HG02759 (cell line): ENCODE measurements at regions not wholly inside any gene's neighbourhood (a gene's known extent, or its start where the extent isn't known, plus 50 kb on each side); places are given as distances from the start of the nearest gene placed in this dataset.

ENCODE experiments used
- ATAC-seq: cut with Tn5 transposase; IDR thresholded peaks from one replicate; pipeline ENCODE4 v1.9.1; 2021; ENCODE audit warnings: mild to moderate bottlenecking, moderate library complexity; ENCODE audit not compliant: unreplicated experiment

DNA sequence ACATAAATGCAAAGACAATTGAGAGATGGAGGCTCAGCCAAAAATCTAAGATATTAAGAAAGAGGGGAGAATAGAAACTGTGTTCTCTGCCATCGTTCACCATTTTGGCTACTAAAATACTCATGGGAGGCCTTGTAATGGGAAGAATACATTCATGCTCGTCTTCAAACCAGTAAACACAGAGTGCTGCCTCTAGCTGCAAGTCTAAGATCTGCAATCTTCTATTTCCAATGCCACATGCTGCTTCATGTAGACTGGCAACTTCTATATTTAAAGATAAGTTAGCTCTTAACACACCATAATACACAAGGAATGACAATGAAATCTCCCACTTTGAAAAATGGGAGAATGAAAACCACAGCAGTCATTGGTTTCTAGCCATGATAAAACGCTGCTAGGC is 387.3 kb downstream of the HS3ST3B1 start:
- no peak for ATAC-seq

DNA sequence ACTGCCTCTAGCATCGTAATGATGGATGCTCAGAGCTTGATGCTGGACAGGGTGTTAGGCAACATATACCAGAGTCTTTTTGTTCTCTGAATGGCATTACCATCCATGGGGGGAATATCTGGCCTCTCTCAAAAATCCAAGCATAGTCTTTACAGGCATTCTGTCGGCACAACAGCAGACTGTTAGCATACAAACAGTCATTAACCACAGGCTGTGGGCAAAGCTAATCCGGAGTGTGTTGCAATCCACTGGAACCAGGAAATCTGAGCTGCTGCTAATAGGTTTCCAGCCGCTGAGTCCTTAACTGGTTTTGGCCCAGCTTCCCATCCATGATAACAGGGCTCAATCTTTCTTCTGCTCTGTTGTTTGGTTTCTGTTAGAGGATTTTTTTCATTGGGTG is 371.9 kb downstream of the HS3ST3B1 start:
- ATAC-seq: no peak

DNA sequence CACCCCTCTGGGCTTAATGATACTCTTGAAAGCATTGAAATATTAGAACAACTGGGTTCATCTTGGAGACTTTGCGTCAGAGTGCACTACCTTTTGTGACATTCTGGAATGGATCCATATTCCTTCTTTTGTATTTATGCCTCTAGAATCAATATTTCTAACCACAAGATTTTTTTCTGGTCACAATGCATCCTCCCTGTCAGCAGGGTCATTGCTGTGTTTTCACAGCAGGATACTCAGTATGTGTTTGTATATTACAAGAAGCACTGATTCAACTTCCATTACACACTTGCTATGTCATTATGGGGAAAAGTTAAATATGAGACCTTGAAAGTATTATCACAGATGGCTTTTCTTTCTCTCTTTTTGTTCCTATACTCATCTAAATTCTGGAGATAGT is 370.0 kb downstream of the HS3ST3B1 start:
- no peak for ATAC-seq

DNA sequence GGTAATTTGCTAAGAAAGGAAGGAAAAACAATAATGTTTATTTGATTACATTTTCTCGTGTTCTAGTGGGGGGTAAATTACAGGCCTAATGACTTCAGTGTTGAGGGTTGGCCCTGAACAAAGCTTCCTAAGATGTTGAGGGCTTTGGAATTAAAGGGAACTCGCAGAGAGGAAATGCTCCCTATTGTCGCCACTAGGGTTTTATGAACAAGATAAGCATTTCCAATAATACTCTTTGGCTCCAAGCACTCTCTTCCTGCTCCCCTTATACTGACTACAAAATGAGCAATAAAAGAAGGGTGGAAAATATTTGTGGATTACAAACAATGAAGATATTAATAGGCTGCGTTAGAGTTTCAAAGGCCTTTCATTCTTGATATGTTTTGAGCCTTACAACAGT is 363.6 kb downstream of the HS3ST3B1 start:
- no peak for ATAC-seq

DNA sequence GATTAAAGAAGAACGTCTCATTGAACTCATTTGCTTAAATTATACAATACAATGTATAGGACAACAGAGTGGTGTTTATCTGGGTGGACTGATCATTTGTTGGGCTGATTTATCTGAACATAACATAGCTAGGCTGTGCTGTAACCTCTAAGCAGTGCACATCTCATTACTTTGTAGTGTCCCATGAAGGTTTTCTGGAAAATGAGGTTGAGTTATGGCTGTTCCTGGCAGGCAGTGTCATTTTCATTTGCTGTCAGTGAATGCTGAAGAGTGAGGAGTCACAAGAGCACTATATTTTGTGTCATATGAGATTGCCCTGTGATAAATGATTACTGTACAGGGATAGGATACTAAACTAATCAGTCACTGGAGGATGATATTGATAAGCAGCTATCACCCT is 340.2 kb downstream of the HS3ST3B1 start:
- no peak for ATAC-seq

DNA sequence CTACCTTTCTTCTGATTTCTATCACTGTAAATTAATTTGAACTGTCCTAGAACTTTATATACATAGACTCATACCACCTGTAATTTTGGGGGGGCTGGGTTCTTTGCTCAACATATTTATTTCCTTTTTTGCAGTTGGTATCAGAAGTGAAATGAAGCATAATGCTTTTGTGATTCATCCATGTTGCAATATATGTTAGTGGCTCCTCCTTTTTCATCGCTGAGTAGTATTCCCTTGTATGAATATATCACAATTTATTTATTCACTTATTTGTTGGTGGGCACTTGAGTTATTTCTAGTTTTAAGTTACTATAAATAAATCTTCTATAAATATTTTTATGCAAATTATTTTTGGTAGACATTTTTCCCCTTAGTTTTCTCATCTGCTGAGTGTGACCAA is 336.4 kb downstream of the HS3ST3B1 start:
- no peak for ATAC-seq

DNA sequence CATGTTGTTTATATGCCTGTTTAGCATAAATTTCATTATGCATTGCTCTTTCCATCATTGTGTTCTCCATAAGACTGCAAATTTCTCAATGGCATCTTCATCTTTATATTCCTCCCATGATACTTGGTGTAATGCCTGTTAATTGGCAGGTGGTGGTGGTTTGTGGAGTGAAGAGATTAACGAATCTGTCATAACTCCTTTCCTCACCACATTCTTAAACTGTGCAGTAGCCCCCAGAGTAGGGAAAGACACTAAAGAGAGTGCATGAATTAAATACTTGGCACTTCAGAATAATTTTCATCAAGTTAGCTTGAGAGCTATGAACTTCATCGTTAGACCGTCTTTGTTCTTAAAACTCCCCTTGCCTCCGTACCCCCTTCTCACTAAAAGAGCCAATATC is 329.7 kb downstream of the HS3ST3B1 start:
- no peak for ATAC-seq

DNA sequence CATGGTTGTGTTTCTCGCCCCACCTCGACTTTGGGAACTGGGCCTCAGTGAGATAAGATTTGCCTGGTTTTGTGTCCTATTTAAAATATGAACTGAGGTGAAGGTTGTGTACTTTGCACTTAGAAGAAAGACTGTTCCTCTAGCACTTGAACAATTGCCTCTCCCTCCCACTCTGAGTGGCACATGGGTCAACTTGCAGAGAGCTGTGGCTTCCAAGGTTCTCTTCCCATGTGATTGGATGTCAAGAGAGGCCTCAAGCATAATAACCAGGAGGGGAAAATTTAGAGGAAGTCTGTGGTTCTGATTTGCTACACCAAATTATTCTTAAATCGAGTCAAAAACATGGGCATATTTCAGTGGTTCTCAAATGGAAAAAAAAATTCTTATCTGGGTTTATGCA is 329.2 kb downstream of the HS3ST3B1 start:
- no peak for ATAC-seq

DNA sequence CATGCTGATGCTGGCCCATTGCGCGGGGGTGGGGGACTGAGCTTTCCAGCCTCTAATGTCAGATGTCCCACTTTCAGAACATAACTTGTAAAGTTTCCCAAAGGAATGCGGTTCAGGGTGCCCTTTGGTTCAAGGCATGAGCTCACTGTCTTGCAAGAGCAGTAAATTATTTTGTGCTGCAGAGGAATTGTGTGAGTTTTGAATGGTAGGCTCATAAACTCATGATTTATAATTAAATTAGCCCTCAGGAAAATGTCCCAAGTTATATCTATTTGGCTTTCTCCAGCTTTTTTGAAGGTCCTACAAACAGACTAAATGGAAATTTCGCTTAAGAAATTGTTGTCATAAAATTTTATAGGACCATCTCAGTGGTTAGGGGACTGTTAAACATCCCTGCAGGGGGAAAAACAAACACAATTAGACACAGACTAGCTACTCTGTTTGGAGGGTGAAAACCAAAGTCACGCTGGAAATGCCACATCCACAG is 321.8 kb downstream of the HS3ST3B1 start:
- ATAC-seq: no peak

DNA sequence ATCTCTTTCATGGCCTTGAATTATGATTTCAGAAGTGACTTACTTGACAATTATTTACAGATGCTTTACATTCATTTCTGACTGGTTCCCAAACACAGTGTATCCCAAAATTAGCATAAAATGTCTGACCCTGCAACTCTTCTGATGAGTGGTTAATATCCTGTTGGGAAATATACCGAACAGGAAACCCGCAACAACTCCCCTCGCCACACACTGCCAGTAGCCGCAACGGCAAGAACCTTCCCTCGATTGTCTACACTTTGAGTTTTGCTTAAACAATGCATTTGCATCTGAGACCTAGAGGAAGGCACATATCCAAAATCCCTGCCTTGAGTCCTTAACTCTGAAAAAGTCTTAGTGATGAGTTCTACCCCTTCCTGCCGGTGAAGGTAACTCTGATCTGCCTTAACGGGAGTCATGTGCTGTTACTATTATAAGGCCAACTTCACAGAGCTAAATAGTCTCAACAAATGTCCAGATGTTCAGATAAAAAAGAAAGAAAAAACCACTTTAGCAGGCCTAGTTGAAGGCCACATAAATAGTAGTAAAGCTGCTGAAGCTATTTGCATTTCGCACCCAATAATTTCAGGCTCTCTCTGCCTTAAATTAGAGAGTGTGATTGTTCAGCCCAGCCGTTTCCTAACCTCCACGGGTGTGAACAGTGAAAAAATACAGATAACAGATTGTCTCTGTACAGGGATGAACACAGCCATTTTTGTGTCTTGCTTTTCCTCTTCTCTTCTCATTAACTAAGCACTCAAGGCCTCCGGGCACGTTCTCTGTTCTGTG is 321.1 kb downstream of the HS3ST3B1 start:
- no peak for ATAC-seq

DNA sequence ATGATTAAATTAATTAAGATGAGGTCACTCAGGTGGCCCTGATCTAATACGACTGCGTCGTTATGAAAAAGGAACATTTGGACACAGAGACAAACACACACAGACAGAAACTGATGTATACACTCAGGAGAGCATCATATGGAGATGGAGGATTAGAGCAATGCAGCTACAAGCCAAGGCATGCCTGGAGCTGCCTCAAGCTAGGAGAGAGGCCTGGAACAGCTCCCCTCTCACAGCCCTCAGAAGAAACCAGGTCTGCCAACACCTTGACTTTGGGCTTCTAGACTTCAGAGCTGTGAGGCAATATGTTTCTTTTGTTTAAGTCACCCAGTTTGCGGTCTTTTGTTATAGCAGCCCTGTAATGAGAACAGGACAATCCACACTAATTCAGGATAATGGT is 318.9 kb downstream of the HS3ST3B1 start:
- no peak for ATAC-seq

DNA sequence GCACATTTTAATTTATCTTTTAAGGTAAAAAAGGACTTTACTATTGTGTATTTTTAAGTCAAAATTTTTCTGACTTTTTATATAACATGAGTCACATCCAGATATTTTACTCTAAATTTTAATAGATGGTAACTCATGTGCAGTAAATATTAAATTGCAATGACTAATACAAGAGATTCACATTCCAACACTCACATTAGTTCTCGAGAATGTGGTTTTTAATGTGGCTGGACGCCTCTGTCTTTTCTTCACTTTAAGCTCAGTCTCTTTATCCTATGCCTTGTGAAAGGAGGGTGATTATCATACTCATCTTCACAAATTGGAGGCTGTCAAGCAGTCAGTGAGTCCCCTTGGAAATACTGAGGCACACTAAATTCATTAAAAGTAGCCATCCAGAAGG is 315.6 kb downstream of the HS3ST3B1 start:
- ATAC-seq: no peak

DNA sequence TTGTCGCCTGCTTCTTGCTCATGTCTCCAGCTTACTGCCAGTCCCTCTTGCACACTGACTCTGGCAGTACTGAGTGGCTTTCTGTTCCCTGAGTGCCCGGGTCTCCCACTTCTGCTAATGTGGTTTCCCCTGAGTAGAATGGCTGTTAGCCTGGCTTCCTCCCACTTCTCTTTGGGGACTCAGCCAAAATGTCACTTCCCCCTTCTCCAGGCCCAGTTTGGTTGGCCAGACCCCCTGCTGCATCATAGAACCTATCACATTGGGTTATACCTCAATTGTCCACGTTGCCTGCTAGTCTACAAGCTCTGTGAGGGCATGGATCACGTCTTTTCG is 304.4 kb downstream of the HS3ST3B1 start:
- no peak for ATAC-seq

DNA sequence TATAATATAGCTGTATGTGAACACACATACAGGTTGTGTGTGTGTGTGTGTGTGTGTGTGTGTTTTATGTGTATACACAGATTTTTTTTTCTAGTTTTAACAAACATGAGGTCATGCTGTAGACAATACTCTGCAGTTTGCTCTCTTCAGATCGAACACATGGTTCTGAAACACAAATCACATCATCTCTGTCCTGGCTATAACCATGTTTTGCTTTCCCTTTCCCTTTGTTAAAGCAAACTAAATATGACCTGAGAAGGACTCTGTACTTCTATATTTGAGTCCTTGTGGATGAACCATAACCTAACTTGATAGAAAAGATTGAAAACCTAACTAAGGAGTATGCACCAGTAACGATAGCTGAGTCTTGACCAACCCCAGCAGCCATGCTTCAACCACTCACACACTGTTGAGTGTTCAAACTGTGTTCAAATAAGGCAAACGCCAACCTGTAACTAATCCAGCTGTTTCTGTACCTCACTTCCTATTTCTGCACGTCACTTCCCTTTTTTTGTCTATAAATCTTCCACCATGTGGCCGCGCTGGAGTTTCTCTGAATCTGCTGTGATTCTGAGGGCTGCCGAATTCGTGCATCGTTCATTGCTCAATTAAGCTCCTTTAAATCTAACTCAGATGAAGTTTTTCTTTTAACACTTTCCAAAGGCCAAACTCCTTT is 303.8 kb downstream of the HS3ST3B1 start:
- ATAC-seq: no peak

DNA sequence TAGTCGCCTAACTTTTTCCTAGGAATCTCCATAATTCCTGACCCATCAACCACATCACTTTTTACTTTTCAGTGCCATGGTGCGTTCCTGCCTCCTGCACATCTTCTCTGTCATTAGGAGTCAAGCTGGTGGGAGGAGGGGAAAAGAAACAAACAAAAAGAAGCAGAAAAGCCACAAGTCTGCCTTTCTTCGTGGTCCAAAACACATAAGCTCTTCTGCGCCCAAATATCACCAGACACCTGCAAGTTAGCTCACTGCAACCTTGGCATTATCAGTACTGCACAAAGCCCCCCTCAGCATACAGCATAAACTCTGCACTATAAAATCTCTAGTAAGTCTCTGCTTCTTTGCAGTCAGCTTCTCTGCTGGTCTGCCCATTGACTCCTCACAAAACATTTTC is 295.3 kb downstream of the HS3ST3B1 start:
- no peak for ATAC-seq

DNA sequence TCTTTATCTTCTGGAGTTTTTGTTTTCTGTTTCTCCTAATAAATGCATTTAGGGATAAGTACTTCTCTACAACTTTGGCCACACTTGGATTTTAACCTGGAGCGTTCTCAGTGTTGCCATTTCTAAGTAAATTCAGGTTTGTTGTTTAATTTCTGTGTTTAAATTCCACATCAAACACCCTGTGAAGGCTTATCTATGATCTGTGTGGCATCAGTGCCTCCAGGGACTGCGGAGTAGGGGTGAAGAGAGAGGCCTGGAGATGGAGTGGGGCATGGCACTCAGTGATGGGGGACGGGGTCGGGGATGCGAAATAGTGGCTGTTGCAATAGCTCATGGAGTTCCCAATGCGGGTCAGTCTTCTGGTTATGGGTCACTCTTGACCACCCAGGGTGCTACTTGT is 294.8 kb downstream of the HS3ST3B1 start:
- ATAC-seq: no peak

DNA sequence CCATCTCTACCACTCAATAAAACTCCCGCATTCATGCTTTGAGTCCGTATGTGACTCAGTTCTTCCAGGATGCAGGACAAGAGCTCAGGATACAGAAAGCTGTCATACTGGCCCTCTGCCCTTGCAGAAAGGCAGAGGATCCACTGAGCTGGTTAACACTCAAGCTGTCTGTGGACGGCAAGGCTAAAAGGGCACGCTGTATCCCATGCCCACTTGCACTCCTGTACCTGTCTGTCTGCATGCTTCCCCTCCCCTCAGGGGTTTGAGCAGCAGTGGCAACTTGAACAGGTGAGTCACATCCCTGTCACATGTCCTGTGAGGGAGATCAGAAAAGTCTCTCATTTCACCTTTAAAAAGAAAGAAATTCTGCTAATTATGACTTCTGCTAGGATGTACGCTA is 293.8 kb downstream of the HS3ST3B1 start:
- ATAC-seq: no peak

DNA sequence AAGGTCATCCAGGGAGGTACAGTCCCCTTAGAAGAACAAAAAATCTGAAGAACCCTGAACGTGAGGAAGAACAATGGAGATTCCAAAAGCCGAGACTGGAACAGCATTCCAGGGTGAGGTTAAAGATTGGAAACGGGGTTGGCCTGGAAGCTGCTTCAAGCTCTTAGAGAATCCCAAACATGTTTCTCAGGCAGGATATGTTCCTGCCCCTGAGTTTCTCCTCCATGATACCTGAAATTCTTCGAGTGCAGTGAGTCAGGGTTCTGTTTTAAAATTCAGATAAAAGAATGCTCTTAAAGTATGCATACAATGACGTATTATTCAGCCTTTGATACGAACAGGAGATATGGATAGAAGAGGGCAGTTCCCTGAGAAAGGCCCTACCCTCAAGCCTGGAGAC is 293.1 kb downstream of the HS3ST3B1 start:
- no peak for ATAC-seq

DNA sequence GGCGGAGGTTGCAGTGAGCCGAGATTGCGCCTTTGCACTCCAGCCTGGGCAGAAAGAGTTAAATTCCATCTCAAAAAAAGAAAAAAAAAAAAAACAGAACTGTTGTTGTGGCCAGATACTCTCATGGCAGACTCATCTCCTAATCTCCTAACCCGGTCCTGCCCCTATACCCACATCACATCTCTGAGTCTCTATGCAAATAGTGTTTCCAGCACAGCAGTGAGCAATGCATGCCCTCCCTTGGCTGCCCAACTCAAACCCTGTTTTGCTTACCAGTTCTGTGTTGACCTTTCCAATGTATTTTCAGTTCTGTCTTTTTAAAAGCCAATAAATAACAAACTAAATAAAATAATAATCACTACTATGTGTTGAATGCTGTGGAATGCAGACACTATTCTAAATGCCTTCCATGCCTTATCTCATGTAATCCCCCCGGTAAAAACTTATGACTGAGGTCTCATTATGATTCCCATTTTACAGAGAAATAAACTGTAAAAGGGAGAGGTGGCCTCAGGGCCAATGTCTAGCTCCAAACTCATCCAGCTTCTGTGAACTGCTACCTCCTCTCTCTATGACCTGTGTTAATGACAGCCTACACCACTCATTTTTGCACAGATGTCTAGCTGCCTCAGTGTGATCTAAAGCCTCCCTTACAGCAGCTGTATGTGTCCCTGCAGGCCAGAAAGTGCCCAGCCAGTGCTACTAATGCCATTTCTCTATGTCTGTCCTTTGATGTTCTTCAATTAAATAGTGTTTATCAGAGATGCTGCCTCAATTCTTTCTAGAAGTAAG is 289.8 kb downstream of the HS3ST3B1 start:
- ATAC-seq: no peak

DNA sequence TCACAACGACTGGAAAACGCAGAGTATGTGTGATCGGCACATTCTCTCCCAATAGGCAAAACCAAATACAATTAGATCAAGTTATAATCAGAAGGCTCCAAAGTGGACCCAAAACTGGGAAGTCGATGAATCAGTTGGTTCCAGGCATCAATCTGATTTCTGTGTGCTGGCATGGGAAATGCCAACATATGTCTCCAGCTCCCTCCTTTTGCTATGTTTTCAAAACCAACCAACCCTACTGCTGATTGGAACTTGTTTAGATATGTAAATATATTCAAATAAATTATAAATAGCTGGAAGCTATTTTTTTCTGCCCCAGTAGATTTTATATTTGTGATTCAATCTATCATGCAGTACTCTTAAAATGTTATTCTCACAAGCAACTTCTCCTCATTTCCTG is 284.2 kb downstream of the HS3ST3B1 start:
- ATAC-seq: no peak

DNA sequence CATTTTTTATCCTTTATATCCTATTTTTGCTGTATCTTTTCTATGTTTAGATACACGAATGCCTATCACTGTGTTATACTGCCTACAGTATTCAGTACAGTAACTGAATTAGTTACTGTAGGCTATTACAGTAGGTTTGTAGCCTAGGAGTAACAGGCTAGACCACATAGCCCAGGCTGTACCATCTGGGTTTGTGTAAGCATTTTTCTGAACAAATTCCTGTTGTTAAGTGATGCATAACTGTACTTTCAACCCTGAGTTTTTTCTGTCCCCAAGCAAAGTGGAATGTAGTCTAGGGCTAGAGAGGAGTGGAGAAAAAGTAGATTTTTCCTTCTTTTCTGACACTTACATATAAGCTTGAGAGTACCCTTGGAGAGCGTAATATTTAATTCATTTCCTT is 282.1 kb downstream of the HS3ST3B1 start:
- no peak for ATAC-seq
